UCSD-AML1 (cell line): ENCODE measurements at regions not wholly inside any gene's neighbourhood (a gene's known extent, or its start where the extent isn't known, plus 50 kb on each side); places are given as distances from the start of the nearest gene placed in this dataset.

Source experiments
- DNase-seq: peaks from one replicate; lab custom pipeline; 2025; ENCODE audit not compliant: unreplicated experiment; lab: John Stamatoyannopoulos, UW

- no peak for DNase-seq
Measured at GRCh38 chr18:46293742-46294181, 189.6 kb downstream of the HAUS1 start.

- DNase-seq: no peak
Measured at GRCh38 chr18:46294318-46294717, 190.1 kb downstream of the HAUS1 start.

- DNase-seq: no peak
Measured at GRCh38 chr18:46294751-46295150, 190.6 kb downstream of the HAUS1 start.

- DNase-seq: no peak
Measured at GRCh38 chr18:46295416-46295815, 191.2 kb downstream of the HAUS1 start.

GRCh38 chr18:46296656-46297055 lies 192.5 kb downstream of the HAUS1 start:
- DNase-seq: no peak

GRCh38 chr18:46297124-46297523 lies 192.9 kb downstream of the HAUS1 start:
- DNase-seq: no peak

- DNase-seq: no peak
Measured at GRCh38 chr18:46297621-46298020, 193.4 kb downstream of the HAUS1 start.

- DNase-seq: no peak
Measured at GRCh38 chr18:46298511-46298910, 194.3 kb downstream of the HAUS1 start.

GRCh38 chr18:46299465-46300008 lies 195.4 kb downstream of the HAUS1 start:
- DNase-seq: no peak

- no peak for DNase-seq
Measured at GRCh38 chr18:46301081-46301480, 196.9 kb downstream of the HAUS1 start.

- DNase-seq: no peak
Measured at GRCh38 chr18:46301571-46301970, 197.4 kb downstream of the HAUS1 start.

- no peak for DNase-seq
Measured at GRCh38 chr18:46302528-46303485, 198.6 kb downstream of the HAUS1 start.

- no peak for DNase-seq
Measured at GRCh38 chr18:46310258-46310657, 206.1 kb downstream of the HAUS1 start.

- DNase-seq: no peak
Measured at GRCh38 chr18:46310675-46311345, 206.6 kb downstream of the HAUS1 start.

GRCh38 chr18:46311491-46311890 lies 207.3 kb downstream of the HAUS1 start:
- DNase-seq: no peak

- DNase-seq: no peak
Measured at GRCh38 chr18:46312221-46312620, 208.0 kb downstream of the HAUS1 start.

GRCh38 chr18:46313521-46313920 lies 209.3 kb downstream of the HAUS1 start:
- DNase-seq: no peak

- no peak for DNase-seq
Measured at GRCh38 chr18:46314011-46314410, 209.8 kb downstream of the HAUS1 start.

- no peak for DNase-seq
Measured at GRCh38 chr18:46315161-46315560, 211.0 kb downstream of the HAUS1 start.

GRCh38 chr18:46318356-46318755 lies 214.2 kb downstream of the HAUS1 start:
- no peak for DNase-seq

- DNase-seq: no peak
Measured at GRCh38 chr18:46319783-46320182, 215.6 kb downstream of the HAUS1 start.

GRCh38 chr18:46320297-46320696 lies 216.1 kb downstream of the HAUS1 start:
- no peak for DNase-seq
